HG03439 (cell line): ENCODE measurements at regions not wholly inside any gene's neighbourhood (a gene's known extent, or its start where the extent isn't known, plus 50 kb on each side); places are given as distances from the start of the nearest gene placed in this dataset.

ENCODE experiments used
- ATAC-seq: cut with Tn5 transposase; IDR thresholded peaks from one replicate; pipeline ENCODE4 v1.9.1; 2021; ENCODE audit warnings: mild to moderate bottlenecking, moderate library complexity; ENCODE audit not compliant: unreplicated experiment

DNA sequence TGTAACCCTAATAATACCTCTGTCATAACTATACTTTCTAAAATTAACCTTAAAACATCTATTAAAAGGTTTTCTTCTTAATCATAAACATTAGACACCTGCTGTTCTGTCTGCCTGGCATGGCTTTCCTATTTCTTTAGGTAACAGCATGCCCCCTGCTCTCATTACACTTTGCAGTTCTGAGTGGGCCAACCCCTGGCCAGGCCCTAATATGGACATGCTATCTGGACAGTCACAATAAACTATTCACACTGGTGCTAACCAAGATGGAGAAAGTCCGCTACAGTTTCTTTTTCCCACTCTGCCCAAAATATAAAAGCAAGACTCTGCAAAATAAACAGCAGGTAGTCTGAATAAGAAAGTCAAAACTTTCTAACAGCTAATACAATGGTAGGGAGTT lies 84.0 kb downstream of the ELAPOR2 start:
- ATAC-seq = no peak

- no peak for ATAC-seq
Measured at GRCh38 chr7:86972072-86972471, 87.4 kb downstream of the ELAPOR2 start.

- ATAC-seq = no peak
Measured at GRCh38 chr7:86970986-86971385, 88.5 kb downstream of the ELAPOR2 start.

DNA sequence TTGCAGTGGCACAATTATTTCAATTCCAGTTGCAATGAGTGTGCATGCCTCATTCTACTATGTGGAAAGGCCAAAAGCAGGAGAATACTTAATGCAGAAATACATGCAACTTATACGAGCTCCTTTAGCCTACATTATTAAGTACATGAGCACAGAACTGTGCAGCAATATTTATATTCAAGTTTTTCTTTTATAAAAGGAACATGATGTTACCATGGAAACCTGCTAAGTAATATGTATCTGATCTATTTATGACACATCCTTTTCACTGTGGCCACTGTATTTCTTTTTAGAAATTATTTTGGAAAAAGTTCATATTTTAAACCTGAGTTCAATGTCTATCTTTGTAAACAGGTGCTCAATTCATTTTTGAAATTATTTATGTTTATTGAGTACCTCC lies 88.9 kb downstream of the ELAPOR2 start:
- ATAC-seq = no peak

GRCh38 chr7:86969865-86970264 lies 89.6 kb downstream of the ELAPOR2 start:
- ATAC-seq = no peak

GRCh38 chr7:86968618-86969017 lies 90.8 kb downstream of the ELAPOR2 start:
- no peak for ATAC-seq

- ATAC-seq = no peak
Measured at GRCh38 chr7:86966916-86967315, 92.5 kb downstream of the ELAPOR2 start.

DNA sequence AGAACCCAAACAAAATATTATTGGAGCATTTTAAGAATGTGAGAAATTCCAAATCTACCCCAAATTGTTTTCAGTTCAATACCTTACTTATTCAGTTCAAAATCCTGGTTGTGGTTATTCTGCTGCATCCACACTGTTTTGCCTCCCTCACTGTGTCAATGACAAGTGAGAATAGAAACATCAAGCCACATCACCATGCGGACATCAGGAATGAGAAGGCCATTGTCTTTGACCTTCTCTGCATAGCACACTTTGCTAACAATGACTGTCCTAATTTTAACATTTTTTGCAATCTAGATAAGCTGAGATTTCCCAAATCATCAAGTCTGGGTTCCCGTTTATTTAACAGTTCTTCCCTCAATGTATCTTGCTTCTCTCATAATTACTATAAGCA lies 93.7 kb downstream of the ELAPOR2 start:
- ATAC-seq = no peak

DNA sequence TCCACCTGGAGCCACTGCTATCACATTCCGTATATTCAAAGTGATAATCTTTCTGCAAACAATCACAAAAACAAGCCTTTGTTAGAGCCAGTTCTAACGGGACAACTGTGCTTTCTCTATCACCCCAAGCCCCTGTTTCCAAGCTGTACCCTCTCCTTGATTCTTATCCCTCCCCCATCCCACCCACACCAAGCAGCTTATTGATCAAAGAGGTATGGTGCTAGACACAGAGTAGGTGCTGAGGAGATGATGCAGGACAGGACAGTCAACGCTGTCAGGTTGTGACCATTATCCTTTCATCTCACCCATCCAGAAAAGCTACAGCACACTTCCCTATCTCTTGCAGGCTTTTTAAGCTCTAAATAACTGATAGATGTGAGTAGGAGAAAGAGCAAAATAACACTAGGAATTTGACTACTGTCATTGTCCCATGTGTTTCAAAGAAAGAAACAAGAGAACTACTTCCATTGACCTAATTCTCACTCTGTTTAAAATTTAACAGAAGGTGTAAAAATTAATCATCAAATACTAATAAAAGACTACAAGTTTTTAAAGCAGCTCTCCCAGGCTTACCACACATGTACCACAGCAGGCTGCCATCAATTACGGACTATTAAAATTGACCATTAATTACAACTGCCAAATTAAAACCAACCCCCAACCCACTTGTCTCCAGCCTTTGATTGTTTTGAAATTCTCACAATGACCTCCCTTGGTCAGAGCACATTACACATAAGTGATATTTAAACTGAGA lies 94.3 kb downstream of the ELAPOR2 start:
- no peak for ATAC-seq

DNA sequence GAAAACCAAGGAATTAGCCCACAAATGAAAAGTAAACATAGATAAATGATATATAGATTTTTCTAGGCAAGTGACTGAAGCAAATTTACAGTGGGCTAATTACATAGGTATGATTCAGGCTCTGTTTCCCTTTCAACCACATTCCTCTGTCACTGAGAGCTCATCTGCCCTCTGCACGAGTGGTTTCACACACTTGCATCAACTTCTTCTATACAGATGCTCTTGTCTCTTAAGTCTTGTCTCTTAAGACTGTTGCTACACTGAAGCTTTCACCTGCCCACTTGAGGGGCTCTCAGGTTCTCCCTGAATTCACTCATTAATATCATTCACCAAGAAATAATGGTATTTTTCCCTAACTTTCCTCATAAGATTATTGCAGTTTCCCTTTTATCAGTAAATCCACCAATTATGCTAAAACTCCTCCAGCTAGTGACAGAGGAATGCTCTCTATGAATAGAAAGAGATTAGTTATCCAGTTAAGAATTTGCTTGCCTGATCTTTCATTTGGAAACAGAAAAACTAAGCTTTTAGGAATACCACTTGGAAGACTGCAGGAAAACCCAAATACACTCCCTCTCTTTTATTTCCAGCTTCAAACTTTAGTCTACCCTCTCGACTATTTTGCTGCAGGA lies 95.7 kb downstream of the ELAPOR2 start:
- ATAC-seq = peak; percentile 94

GRCh38 chr7:86962623-86963022 lies 96.8 kb downstream of the ELAPOR2 start:
- no peak for ATAC-seq

- no peak for ATAC-seq
Measured at GRCh38 chr7:86961686-86962085, 97.8 kb downstream of the ELAPOR2 start.

GRCh38 chr7:86958380-86958779 lies 101.1 kb downstream of the ELAPOR2 start:
- no peak for ATAC-seq

DNA sequence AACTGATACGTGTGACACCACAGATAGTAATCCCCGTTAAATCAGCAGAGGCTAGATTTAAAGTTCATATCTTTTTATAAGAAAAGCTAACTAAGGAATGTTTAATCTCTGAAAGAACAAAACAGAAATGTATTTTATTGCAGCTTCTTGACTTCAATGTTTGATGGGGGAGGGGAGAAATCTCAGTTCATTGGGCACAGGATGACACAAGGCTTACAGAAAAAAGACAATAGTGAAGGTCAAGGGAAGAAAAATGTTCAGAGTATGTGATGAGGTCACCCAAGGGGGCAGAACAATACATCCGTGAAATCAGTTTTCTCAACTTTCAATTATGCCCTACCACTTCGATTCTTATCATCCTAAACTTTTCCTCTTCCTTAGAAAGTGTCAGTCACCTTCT lies 102.9 kb downstream of the ELAPOR2 start:
- ATAC-seq = no peak

DNA sequence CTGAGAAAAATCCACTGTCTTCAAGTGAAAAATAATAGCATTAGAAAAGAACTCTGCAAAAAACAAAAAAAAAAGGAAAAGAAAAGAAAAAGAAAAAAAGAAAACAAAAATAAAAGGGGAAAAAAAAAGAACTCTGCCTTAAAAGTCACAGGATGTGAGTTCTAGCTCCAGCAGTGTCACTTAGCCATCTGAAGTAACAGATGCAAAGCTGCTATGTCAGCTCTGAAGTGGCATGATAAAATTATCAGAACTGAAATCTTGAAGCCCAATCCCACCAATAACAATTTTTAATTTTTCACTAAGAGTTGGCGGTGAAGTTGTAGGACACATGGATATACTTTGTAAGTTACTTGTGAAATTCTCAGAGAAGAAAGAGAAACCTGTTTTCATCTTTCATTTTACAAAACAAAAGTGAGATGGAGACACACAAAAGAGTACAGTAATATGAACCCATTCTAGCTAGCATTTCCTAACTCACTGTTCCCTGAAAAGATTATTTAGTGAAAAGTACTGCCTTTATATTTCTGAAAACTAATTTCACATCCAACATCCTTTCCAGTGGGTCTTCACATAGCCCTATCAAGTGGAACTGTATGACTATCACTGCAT lies 103.5 kb downstream of the ELAPOR2 start:
- ATAC-seq = no peak

- ATAC-seq = no peak
Measured at GRCh38 chr7:86954971-86955370, 104.5 kb downstream of the ELAPOR2 start.

DNA sequence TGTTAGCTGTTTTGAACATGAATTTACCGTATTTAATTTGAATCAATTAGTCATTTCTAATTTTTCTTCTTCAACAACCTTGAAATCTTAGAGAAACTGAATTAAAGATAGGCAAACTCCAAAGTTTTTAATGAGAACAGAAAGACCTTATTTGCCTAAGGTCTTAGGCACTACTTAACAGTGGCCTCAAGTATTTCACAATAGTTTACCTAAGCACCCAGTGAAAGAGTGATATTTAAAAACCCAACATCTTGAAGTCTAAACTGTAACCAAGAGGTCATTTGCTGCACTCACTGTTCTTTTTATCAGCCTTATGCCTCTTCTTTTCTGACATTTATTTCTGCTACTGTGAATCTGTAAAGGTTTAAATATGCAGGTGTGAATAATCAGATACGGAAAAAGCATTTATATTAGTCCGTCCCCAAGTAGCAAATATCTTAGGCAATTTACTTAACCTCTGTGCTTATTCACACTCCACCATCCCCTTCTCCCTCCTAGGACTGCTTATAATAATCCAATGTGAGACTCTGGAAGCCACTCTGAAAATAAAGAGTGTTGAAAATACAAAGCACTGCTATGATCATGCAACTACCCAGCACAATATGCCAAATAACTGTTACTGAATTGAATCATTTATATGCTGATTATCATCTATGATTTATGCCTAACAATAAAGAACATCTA lies 105.7 kb downstream of the ELAPOR2 start:
- ATAC-seq = no peak

GRCh38 chr7:86953219-86953618 lies 106.2 kb downstream of the ELAPOR2 start:
- no peak for ATAC-seq

GRCh38 chr7:86951895-86952294 lies 107.6 kb downstream of the ELAPOR2 start:
- no peak for ATAC-seq

DNA sequence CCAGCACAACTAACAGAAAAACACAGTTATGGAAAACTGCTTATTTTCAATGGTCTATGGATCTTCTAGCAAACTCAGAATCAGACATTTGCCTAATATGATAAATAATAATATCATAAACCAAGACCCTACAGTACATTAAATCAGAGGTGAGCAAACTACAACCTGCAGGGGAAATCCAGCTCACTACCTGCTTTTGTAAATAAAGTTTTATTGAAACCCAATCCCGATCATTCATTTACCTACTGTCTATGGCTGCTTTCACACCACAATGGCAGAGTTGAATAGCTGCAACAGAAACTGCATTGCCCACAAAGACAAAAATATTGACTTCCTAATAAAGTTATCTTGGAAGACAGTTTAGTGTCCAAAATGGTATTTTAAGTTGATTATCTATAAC lies 108.5 kb downstream of the ELAPOR2 start:
- ATAC-seq = no peak

DNA sequence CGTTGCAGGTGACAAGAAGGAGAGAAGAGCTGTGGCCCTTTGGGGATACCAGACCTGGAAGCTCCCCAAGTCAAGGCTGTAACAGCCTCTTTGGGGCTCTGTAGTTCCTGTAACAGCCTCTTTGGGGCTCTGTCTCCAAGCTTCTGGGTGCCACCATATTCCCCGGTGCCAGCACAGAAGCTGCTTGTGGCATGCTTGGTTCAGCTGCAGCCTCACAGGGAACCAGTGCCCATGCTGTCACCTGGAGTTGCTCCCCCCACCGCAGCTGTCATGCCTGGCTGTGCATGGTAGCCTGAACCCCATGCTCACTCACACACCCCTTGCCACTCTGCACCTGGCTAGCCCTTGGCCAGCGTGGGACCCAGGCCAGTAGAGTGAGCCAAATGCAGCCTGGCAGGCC lies 109.1 kb downstream of the ELAPOR2 start:
- no peak for ATAC-seq

DNA sequence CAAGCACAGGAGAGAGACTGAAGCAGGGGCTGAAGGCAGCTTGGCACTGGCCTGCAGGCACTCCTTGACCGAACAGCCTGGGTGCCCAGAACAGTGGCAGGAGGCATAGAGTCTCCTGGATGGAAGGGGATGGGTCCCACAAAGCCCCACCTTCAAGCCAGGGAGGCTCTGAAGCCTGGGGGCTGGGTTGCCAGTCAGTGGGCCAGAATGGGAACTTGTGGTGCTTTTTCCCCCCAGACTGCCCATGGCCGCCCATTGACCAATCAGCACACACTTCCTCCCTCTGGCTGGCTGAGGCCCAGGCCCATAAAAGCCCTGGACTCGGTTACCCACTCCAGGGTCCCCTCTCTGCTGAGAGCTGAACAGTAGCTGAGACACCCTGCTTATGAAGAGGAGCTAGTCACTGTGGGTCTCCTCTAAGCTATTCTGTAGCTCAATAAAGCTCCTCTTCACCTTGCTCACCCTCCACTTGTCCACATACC lies 109.6 kb downstream of the ELAPOR2 start:
- ATAC-seq = no peak
